ENCODE measurements at regions not wholly inside any gene's neighbourhood (a gene's known extent, or its start where the extent isn't known, plus 50 kb on each side); places are given as distances from the start of the nearest gene placed in this dataset.

DNA sequence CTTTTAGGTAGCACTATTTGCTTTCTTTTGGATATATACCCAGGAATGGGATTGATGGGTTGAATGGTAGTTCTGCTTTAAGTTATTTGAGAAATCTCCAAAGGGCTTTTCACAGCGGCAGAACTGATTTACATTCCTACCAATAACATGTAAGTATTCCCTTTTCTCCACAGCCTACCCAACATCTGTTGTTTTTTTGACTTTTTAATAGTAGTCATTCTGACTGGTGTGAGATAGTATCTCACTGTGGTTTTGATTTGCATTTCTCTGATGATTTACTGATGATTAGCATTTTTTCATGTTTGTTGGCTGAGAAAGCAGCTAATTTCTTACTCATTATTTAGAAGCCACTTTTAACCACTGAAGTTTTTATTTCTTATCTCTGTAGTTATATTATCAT lies 221.1 kb upstream of the ACTBL2 start:
- no peak for TF ChIP-seq RAD21 (IDR thresholded peaks at IDR 0.05 in 1 of 2, conservative IDR thresholded peaks at IDR 0.05 in 1 of 2; ENCODE audit: low read depth in 2 of 2, low read length in 2 of 2)
- TF ChIP-seq, protein P1, sequence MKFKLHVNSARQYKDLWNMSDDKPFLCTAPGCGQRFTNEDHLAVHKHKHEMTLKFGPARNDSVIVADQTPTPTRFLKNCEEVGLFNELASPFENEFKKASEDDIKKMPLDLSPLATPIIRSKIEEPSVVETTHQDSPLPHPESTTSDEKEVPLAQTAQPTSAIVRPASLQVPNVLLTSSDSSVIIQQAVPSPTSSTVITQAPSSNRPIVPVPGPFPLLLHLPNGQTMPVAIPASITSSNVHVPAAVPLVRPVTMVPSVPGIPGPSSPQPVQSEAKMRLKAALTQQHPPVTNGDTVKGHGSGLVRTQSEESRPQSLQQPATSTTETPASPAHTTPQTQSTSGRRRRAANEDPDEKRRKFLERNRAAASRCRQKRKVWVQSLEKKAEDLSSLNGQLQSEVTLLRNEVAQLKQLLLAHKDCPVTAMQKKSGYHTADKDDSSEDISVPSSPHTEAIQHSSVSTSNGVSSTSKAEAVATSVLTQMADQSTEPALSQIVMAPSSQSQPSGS (IDR thresholded peaks at IDR 0.05; ENCODE audit: low read length), result no peak
- TF ChIP-seq, protein P2, sequence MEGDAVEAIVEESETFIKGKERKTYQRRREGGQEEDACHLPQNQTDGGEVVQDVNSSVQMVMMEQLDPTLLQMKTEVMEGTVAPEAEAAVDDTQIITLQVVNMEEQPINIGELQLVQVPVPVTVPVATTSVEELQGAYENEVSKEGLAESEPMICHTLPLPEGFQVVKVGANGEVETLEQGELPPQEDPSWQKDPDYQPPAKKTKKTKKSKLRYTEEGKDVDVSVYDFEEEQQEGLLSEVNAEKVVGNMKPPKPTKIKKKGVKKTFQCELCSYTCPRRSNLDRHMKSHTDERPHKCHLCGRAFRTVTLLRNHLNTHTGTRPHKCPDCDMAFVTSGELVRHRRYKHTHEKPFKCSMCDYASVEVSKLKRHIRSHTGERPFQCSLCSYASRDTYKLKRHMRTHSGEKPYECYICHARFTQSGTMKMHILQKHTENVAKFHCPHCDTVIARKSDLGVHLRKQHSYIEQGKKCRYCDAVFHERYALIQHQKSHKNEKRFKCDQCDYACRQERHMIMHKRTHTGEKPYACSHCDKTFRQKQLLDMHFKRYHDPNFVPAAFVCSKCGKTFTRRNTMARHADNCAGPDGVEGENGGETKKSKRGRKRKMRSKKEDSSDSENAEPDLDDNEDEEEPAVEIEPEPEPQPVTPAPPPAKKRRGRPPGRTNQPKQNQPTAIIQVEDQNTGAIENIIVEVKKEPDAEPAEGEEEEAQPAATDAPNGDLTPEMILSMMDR (IDR thresholded peaks at IDR 0.05; ENCODE audit: control extremely low read depth in 1 of 3, insufficient read depth in 1 of 3, low read depth in 1 of 3, low read length in 3 of 3), result no peak
- no peak for TF ChIP-seq FOSL1 (IDR thresholded peaks at IDR 0.05; ENCODE audit: insufficient read depth, low read depth, low read length)
- no peak for TF ChIP-seq GABPA (IDR thresholded peaks at IDR 0.05; ENCODE audit: borderline replicate concordance, insufficient read depth, low read length)
- no peak for TF ChIP-seq CEBPB (IDR thresholded peaks at IDR 0.05; ENCODE audit: low read depth, low read length)
- TF ChIP-seq EP300 (IDR thresholded peaks at IDR 0.05; ENCODE audit: borderline replicate concordance in 1 of 2, low read depth in 2 of 2, low read length in 2 of 2), result no peak
- TF ChIP-seq POLR2AphosphoS5 (IDR thresholded peaks at IDR 0.05; ENCODE audit: low read depth, low read length), result no peak
- TF ChIP-seq TAF1 (IDR thresholded peaks at IDR 0.05; ENCODE audit: low read depth, low read length), result no peak

Data from H1 (cell line).